HUDEP-2 (cell line): ENCODE measurements at regions not wholly inside any gene's neighbourhood (a gene's known extent, or its start where the extent isn't known, plus 50 kb on each side); places are given as distances from the start of the nearest gene placed in this dataset.

ENCODE experiments used
- DNase-seq, 76 experiments: peaks; one replicate each; lab custom pipeline; 2025; ENCODE audit not compliant: unreplicated experiment in 76 of 76; lab: John Stamatoyannopoulos, UW

DNA sequence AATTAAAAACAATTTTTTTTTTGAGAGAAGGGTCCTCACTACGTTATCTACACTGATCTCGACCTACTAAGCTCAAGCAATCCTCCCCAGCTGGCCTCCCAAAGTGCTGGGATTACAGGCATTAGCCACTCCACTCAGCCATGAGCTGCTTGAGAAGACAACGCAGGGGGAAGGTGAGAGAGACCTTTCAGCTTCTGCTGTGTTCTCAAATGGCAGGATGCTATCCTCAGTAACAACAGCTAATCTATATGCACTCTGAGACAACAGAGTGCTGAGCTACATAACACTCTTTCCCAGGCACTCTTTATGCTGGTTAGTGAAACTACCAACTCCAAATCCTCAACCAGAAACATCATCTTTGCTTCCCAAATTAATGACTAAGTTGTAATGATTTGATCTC, 526.1 kb downstream of the CCER1 start:
- DNase-seq: no peak

GRCh38 chr12:90428465-90428864, 526.5 kb downstream of the CCER1 start:
- no peak for DNase-seq

GRCh38 chr12:90423965-90424364, 531.0 kb downstream of the CCER1 start:
- DNase-seq: no peak

GRCh38 chr12:90410962-90411361, 544.0 kb downstream of the CCER1 start:
- DNase-seq: no peak

GRCh38 chr12:90407841-90408240, 547.1 kb downstream of the CCER1 start:
- DNase-seq: no peak

DNA sequence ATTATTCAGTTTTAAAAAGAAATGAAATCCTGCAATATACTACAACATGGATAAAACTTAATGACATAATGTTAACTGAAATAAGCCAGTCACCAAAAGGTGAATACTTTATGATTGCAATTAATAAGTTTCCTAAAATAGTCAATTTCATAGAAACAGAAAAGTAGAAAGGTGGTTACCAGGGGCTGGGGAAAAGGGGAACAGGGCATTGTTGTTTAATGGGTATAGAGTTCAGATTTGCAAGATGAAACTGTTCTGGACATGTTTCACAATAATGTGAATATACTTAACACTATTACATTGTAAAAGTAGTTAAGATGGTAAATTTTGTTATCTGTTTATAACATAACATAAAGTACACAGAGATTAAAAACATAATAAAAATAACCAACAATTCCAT, 550.9 kb downstream of the CCER1 start:
- DNase-seq: no peak

DNA sequence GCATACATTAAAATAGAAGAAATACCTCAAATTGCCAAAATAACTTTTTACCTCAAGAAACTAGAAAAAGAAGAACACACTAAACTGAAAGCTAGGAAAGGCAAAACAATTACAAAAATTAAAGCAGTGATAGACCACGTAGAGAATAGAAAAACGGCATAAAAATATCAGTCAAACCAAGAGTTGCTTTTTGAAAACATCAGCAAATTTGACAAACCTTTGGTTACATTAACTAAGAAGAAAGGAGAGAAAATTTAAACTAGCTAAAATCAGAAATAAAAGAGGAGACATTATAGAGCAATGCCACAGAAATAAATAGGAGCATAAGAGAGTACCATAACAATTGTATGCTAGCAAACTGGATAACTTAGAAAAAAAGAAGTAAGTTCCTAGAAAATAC, 553.8 kb downstream of the CCER1 start:
- DNase-seq: no peak

- no peak for DNase-seq
Observed at GRCh38 chr12:90399357-90399756, 555.6 kb downstream of the CCER1 start.

GRCh38 chr12:90398285-90398836, 556.6 kb downstream of the CCER1 start:
- no peak for DNase-seq

- DNase-seq: no peak
Observed at GRCh38 chr12:90396556-90396955, 558.4 kb downstream of the CCER1 start.

GRCh38 chr12:90393652-90394051, 561.3 kb downstream of the CCER1 start:
- no peak for DNase-seq

DNA sequence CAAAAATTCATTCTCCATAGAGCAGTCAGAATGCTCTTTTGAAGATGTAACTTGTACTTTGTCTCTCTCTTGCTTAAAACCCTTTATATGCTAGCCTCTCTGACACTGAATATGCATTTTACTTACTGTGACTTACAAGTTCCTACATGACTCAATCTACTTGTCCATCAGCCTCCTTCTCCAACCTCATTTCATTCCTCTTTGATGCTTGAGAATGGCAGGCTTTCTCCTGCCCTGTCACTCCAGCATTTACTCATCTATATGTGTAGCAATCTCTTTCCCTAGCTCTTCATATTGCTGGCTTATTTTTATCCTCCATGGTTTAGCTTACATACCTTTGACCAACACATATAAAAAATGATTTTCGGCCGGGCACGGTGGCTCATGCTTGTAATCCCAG, 561.9 kb downstream of the CCER1 start:
- DNase-seq: no peak

DNA sequence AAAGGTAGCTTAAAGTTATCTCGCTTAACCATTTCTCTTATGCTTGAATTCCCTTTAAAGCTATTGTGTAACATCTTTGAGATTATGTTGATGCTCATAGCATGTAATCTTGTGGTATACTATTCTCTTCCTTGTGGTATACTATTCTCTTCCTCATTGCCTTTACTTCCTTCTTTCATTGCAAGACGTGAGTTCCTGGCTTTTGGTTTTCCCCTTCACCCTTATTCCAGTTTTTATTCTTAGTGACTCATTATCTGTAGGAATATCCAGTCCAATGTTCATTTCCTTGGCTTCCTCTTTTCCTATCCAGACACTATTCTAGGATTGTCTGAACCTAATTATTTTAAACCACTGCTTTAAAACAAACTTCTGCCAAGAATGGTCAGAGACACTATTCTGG, 564.0 kb downstream of the CCER1 start:
- DNase-seq: no peak

DNA sequence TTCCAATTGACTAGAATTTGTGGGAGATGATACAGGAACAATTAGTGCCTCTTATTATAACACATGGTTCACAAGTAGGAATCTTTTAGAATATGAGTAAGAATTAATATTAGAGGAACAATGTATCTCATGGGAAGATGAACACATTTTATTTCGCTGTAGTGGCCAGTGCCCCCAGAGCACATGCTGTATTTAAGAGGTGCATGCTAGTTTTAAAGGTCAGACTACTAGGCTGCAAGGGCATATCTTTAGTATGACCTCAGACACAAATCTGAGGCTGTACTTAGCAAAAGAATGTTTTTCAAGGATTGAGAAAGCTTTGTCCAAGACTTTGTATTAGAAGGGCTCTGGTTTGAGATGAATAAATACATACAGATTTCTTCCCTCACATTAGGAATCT, 586.9 kb downstream of the CCER1 start:
- DNase-seq: no peak

- no peak for DNase-seq
Observed at GRCh38 chr12:90366286-90366685, 588.7 kb downstream of the CCER1 start.

DNA sequence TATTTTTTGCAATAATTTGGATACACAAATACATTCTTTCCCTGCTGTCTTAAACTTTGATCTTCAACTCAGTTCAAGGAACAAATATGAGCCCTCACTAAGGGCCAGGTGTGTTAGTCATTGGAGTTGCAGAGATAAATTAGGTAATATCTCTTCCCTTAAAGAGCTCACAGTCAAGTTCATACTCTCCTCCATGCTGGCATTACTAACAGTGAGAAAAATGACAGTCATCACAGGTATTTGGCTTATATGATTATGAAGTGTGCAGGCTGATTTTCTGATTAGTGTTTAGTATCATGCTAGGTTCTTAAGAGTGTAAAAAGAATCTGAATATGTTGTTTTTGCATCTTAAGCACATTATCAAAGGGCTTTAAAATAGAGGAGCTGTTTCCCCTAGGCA, 594.7 kb downstream of the CCER1 start:
- DNase-seq: no peak

DNA sequence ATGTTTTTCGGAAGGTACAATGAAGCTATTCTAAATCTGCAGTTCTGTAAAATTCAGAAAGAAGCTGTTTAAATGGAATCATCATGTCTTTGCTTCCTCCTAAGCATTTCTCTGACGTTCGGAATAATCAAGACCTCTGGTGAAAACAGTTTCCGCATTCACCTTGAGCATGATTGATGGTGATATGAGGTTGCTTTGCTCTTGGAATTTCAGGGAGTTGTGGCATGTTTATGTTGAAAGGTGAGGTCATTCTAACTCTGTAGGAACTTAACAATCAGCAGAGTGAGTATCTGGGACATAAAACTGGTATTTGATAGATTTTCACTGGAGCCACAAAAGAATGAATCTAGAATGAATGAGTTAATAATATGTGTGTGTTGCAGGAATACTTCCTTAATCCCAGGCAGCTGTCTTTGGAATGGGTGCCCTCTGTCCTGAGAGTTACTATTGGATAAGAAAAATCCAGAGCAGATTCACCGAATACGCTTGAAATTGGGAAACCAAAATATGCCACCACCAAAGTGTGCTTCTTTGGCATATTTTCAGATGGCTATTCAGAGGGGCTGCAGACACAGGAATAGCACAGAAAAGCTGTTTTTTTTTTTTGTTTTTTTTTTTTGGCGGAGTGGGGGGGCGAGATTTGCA, 599.1 kb downstream of the CCER1 start:
- no peak for DNase-seq

DNA sequence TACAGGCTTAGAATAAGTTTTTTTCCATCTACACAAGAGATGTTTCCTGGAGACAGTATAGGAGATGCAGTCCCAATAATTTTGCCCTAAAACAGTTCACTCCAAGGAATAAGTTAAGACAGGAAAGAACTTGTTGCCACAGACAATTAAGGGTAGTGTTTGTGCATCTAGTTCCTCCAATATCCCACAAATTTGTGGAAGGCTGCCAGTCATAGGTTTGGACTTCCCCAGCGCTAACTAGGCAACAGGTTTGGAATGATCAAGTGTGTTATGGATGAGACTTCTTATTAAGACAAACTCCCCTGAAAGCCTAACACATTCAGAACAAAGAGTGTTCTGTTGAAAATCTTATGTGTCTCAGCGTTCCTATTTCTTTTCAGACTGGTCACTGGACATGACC, 611.0 kb downstream of the CCER1 start:
- no peak for DNase-seq

DNA sequence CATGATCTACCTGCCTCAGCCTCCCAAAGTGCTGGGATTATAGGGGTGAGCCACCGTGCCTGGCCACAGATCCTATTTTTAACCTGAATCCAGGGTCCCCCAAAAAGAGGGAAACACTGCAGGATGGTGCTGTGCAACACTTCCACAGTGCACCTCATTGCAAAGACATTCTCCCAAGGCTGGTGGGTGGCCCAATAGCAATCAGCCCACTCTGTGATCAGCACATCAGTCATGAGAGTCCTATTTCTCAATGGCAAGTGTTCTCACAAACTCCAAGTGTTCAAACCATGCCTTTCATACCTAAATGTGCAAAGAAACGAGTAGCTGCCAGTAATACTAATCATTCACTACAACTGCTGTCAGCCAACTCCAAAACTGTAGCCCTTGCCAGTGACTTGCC, 612.9 kb downstream of the CCER1 start:
- DNase-seq: no peak

DNA sequence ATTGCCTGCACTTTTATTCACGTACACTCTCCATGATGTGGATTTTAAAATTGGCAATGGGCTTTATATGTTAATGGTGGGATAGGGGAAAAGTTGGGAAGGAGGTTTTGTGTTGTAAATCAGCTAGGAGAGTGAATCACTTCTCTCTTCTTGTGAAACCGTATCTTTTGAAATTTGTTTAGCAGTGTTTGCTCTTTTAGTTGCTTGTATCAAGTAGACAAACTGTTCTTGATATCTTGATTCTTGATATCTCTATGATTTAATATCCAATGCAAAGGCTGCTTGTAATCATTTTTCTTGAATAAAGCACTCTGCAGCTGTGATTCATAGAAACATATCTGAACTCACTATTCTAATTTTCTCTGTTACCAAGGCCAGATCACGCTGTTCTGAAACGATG, 615.1 kb downstream of the CCER1 start:
- DNase-seq: no peak

- DNase-seq: no peak
Observed at GRCh38 chr12:90338365-90338764, 616.6 kb downstream of the CCER1 start.

- no peak for DNase-seq
Observed at GRCh38 chr12:90337018-90337417, 618.0 kb downstream of the CCER1 start.

DNA sequence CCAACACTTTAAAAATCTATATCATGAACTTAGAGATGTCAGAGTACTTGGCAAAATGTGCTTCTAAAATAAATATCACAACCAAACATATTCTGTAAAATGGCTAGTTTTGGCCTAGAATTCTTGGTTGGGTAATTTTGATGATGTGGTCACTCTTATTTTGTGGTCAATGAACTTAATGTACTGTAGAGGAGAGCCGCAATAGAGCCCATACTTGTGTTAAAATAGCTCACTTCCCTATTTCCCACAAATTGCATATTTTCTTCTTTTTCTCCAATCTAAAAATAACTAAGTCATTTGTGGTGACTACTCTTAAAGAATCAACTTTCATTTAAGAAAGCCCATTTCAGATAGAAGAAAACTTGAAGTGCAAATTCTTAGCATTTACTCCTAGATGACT, 619.4 kb downstream of the CCER1 start:
- DNase-seq: no peak
